Skeletal muscle satellite cell (primary cell): ENCODE measurements at regions not wholly inside any gene's neighbourhood (a gene's known extent, or its start where the extent isn't known, plus 50 kb on each side); places are given as distances from the start of the nearest gene placed in this dataset.

Source experiments
- H3K27me3 ChIP-seq: 2 replicates; pipeline ENCODE4 v1.7.0; 2013; ENCODE audit warnings: low read length; ENCODE audit not compliant: control insufficient read depth, insufficient read depth
- H3K36me3 ChIP-seq: 2 replicates; pipeline ENCODE4 v1.7.0; 2013; ENCODE audit warnings: mild to moderate bottlenecking, control low read depth, low read length; ENCODE audit not compliant: insufficient read depth
- H3K4me1 ChIP-seq: 2 replicates; pipeline ENCODE4 v1.7.0; 2013; ENCODE audit warnings: low read length; ENCODE audit not compliant: control insufficient read depth, insufficient read depth
- H3K4me2 ChIP-seq: 2 replicates; pipeline ENCODE4 v1.7.0; 2013; ENCODE audit warnings: mild to moderate bottlenecking, low read length
- H3K4me3 ChIP-seq: 2 replicates; pipeline ENCODE4 v1.7.0; 2013; ENCODE audit warnings: low read length
- H3K9ac ChIP-seq: 2 replicates; pipeline ENCODE4 v1.7.0; 2013; ENCODE audit warnings: mild to moderate bottlenecking, low read depth, low read length, moderate library complexity
- H3K9me3 ChIP-seq: replicated peaks from 2 replicates; pipeline ENCODE4 v1.7.0; 2013; ENCODE audit warnings: mild to moderate bottlenecking, control low read depth, low read length

- Histone ChIP-seq H3K27me3 (no peaks in the 10 kb centered on the region), H3K4me1 (no peaks in the 10 kb centered on the region), H3K4me3 (no peak overlapping the region), H3K4me2 (no peak overlapping the region), H3K9me3 (no peaks in the 10 kb centered on the region), H3K9ac (no peak overlapping the region), H3K36me3 (no peaks in the 10 kb centered on the region)
These were observed 274.6 kb downstream of the EDEM1 start for GRCh38 chr3:5462086-5462485.

DNA sequence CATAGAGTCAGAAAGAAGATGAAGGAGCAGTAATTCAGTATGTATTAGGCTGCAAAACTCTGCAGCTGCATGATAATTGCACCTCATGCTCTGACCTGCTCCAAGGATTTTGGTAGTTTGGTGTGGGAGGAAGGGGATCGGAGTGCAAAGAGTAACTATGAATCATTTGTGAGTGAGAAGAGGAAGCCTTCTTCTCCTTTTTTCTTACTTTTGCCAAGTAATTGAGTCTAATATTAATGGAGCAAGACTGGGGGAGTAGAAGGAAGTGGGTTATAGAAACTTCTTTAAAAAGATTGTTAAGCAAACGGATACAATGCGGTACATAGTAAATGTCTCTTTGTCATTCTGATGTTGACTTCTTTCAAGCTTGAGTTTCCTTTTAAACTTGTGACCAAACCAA lies 276.5 kb downstream of the EDEM1 start:
- Histone ChIP-seq H3K9me3 (no peaks in the 10 kb centered on the region), H3K36me3 (no peaks in the 10 kb centered on the region), H3K4me2 (no peak overlapping the region), H3K4me1 (no peaks in the 10 kb centered on the region), H3K27me3 (no peaks in the 10 kb centered on the region), H3K9ac (no peak overlapping the region), H3K4me3 (no peak overlapping the region)

DNA sequence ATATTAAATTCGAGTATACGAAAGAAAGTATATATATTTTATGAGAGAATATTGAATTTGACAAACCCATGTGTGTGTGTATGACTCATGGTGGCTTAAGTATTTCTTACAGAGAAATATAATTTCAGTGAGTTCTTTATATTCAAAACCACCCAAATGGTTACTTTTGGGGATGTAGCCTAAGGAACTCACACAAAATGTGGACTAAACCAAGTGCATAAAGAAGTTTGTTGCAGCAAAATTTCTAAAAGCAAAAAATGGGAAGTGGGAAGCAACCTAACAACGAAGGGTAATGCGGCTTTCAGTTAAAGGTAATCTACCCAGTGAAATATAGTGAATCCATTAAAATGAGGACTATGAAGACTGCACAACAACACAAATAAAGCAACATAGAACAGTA lies 277.1 kb downstream of the EDEM1 start:
- Histone ChIP-seq H3K9ac (no peak overlapping the region), H3K4me2 (no peak overlapping the region), H3K9me3 (no peaks in the 10 kb centered on the region), H3K4me1 (no peaks in the 10 kb centered on the region), H3K27me3 (no peaks in the 10 kb centered on the region), H3K36me3 (no peaks in the 10 kb centered on the region), H3K4me3 (no peak overlapping the region)

- Histone ChIP-seq H3K27me3 (no peaks in the 10 kb centered on the region), H3K4me3 (no peak overlapping the region), H3K9ac (no peak overlapping the region), H3K9me3 (no peaks in the 10 kb centered on the region), H3K4me2 (no peak overlapping the region), H3K36me3 (no peaks in the 10 kb centered on the region), H3K4me1 (no peaks in the 10 kb centered on the region)
These were observed 277.7 kb downstream of the EDEM1 start for GRCh38 chr3:5465183-5465582.

GRCh38 chr3:5466065-5466464 lies 278.6 kb downstream of the EDEM1 start:
- no peaks in the 10 kb centered on the region for H3K9me3 ChIP-seq
- no peak overlapping the region for H3K4me2 ChIP-seq
- no peaks in the 10 kb centered on the region for H3K4me1 ChIP-seq
- H3K9ac ChIP-seq = no peak overlapping the region
- no peak overlapping the region for H3K4me3 ChIP-seq
- H3K36me3 ChIP-seq = no peaks in the 10 kb centered on the region
- no peaks in the 10 kb centered on the region for H3K27me3 ChIP-seq

DNA sequence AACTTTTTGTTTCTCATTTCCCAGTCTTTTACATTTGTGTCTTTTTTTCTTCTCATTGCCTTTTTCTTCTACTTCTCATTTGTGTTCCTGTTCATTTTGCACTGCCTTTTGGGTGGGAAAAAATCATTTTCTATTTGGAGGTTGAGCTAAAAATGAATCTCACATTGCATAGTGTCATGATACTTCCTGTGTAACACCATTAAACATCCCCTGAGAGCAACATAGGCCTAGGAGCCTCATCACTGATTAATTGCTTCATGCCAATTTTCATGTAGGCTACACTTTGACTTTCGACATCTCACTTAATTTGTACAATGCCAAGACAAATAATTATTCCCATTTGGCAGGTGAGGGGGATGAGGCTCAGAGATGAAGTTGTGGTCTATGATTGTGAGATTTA lies 279.2 kb downstream of the EDEM1 start:
- Histone ChIP-seq H3K36me3 (no peaks in the 10 kb centered on the region), H3K4me1 (no peaks in the 10 kb centered on the region), H3K27me3 (no peaks in the 10 kb centered on the region), H3K4me3 (no peak overlapping the region), H3K4me2 (no peak overlapping the region), H3K9ac (no peak overlapping the region), H3K9me3 (no peaks in the 10 kb centered on the region)

DNA sequence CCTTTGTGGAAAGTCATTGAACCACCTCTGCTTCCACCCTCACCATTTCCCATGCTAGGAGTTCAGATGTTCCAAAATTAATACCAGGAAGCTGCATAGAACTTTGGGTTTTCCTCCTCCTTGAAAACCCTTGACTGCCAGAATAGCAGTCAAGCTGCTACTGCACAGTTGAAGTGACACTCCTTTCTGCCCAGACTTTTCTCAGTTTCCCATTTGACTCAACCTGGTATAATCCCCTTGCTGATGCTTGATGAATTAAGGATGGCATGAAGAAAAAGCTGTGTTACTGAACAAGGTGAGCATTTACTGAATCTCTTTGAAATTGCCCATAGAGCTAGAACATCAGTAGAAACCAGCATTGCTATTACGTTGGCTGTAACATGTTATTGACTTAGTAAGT lies 286.0 kb downstream of the EDEM1 start:
- Histone ChIP-seq H3K36me3 (no peaks in the 10 kb centered on the region), H3K4me2 (no peak overlapping the region), H3K27me3 (no peaks in the 10 kb centered on the region), H3K4me3 (no peak overlapping the region), H3K9me3 (no peaks in the 10 kb centered on the region), H3K9ac (no peak overlapping the region), H3K4me1 (no peaks in the 10 kb centered on the region)

GRCh38 chr3:5476403-5476802 lies 288.9 kb downstream of the EDEM1 start:
- no peaks in the 10 kb centered on the region for H3K4me1 ChIP-seq
- H3K9ac ChIP-seq = no peak overlapping the region
- no peaks in the 10 kb centered on the region for H3K9me3 ChIP-seq
- no peaks in the 10 kb centered on the region for H3K36me3 ChIP-seq
- no peaks in the 10 kb centered on the region for H3K27me3 ChIP-seq
- no peak overlapping the region for H3K4me3 ChIP-seq
- no peak overlapping the region for H3K4me2 ChIP-seq

DNA sequence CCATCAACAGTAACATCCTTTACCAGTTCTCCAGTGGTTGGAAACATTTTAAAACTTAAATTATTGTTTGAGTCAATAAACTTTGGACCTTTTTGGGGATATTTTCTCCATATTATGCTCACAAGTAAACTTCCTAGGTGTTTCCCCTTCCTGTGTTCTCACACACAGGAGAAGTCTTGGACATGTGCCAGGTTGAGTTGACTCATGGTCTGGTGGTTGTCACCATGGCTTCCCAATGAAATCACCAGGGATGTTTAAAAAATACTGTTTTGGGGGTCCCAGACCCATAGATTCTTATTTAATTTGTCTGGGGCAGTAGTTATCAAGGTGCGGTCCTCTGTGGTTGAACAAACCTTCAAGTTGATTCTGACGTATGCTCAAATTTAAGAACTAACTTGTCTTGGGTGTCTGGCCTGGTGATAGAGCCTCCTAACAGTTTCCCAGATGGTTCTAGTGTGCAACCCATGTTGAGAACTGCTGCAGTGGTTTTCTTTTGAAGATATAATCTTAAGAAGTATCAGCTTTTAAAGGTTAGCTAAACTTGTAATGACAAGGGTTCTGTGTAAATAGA lies 291.8 kb downstream of the EDEM1 start:
- no peak overlapping the region for H3K4me2 ChIP-seq
- no peaks in the 10 kb centered on the region for H3K36me3 ChIP-seq
- no peak overlapping the region for H3K9ac ChIP-seq
- no peaks in the 10 kb centered on the region for H3K4me1 ChIP-seq
- H3K4me3 ChIP-seq = no peak overlapping the region
- no peaks in the 10 kb centered on the region for H3K27me3 ChIP-seq
- no peaks in the 10 kb centered on the region for H3K9me3 ChIP-seq

- Histone ChIP-seq H3K9ac (no peak overlapping the region), H3K4me3 (no peak overlapping the region), H3K4me1 (no peaks in the 10 kb centered on the region), H3K27me3 (no peaks in the 10 kb centered on the region), H3K4me2 (no peak overlapping the region), H3K36me3 (no peaks in the 10 kb centered on the region), H3K9me3 (no peaks in the 10 kb centered on the region)
These were observed 292.7 kb downstream of the EDEM1 start for GRCh38 chr3:5480190-5480589.

DNA sequence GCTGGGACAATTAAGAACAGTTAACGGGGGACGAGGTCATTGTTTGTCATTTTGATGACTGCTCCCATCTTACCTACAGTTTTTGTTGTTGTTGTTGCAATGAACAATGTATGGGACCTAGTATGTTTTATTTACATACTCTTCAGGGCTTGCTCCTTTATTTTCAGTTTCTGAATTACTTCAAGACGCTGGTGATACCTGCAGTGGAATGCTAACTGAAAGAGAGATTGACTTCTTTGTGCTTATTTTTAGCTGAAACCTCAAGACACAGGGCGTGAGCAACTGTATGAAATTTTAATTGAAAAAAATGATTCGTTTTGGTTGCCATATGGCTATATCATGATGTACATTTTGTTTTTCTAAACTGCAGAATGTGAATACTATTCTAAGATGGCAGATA lies 297.9 kb downstream of the EDEM1 start:
- no peaks in the 10 kb centered on the region for H3K4me1 ChIP-seq
- H3K36me3 ChIP-seq = no peaks in the 10 kb centered on the region
- no peak overlapping the region for H3K4me3 ChIP-seq
- no peak overlapping the region for H3K4me2 ChIP-seq
- no peak overlapping the region for H3K9ac ChIP-seq
- no peaks in the 10 kb centered on the region for H3K9me3 ChIP-seq
- no peaks in the 10 kb centered on the region for H3K27me3 ChIP-seq

- Histone ChIP-seq H3K4me2 (no peak overlapping the region), H3K27me3 (no peaks in the 10 kb centered on the region), H3K4me3 (no peak overlapping the region), H3K9ac (no peak overlapping the region), H3K36me3 (no peaks in the 10 kb centered on the region), H3K4me1 (no peaks in the 10 kb centered on the region), H3K9me3 (peaks cover 15% of the 10 kb centered on the region)
These were observed 301.3 kb downstream of the EDEM1 start for GRCh38 chr3:5488771-5489170.
